ENCODE measurements at regions not wholly inside any gene's neighbourhood (a gene's known extent, or its start where the extent isn't known, plus 50 kb on each side); places are given as distances from the start of the nearest gene placed in this dataset.

- no peak for DNase-seq
Observed at GRCh38 chr14:52121441-52121840, 52.6 kb upstream of the NID2 start.

GRCh38 chr14:52119030-52119429 lies 50.2 kb upstream of the NID2 start:
- DNase-seq = no peak

Data from stimulated activated CD4-positive, alpha-beta T cell treated with anti-CD3 and anti-CD28 coated beads, Interleukin-4, amount 100 ng/mL, for 24 hours (primary cell).